Calu3 (cell line): ENCODE measurements at regions not wholly inside any gene's neighbourhood (a gene's known extent, or its start where the extent isn't known, plus 50 kb on each side); places are given as distances from the start of the nearest gene placed in this dataset.

Experiments used
- BruUV-seq: library from RNA; stranded (reverse); fragments of 400-500 nt; replicated peaks from 2 replicates; lab custom pipeline; 2021; lab: Mats Ljungman, UMichigan
- CTCF ChIA-PET: fragments of 300-600 bp; sonication (Branson Sonifier 250); formaldehyde crosslinking; loops from one replicate; lab custom pipeline; 2022; ENCODE audit warnings: antibody characterized with exemption; lab: Charles Lee
- DNase-seq: peaks from one replicate; pipeline ENCODE4 v3.0.0; 2022
- H3K27ac Mint-ChIP-seq: one replicate; pipeline ENCODE4 v1.8.0; 2022; ENCODE audit warnings: mixed read lengths; ENCODE audit not compliant: unreplicated experiment
- H3K27me3 Mint-ChIP-seq: one replicate; pipeline ENCODE4 v1.8.0; 2022; ENCODE audit warnings: mixed read lengths; ENCODE audit not compliant: unreplicated experiment
- H3K36me3 Mint-ChIP-seq: one replicate; pipeline ENCODE4 v1.8.0; 2022; ENCODE audit warnings: mild to moderate bottlenecking, moderate library complexity, mixed read lengths; ENCODE audit not compliant: insufficient read depth, unreplicated experiment
- H3K4me1 Mint-ChIP-seq: one replicate; pipeline ENCODE4 v1.8.0; 2022; ENCODE audit warnings: mild to moderate bottlenecking, low read depth, mixed read lengths; ENCODE audit not compliant: unreplicated experiment
- H3K4me3 Mint-ChIP-seq: one replicate; pipeline ENCODE4 v1.8.0; 2022; ENCODE audit warnings: mild to moderate bottlenecking, low read depth, moderate library complexity, mixed read lengths; ENCODE audit not compliant: unreplicated experiment
- H3K9me3 Mint-ChIP-seq: one replicate; pipeline ENCODE4 v1.8.0; 2022; ENCODE audit warnings: low read depth, mixed read lengths; ENCODE audit not compliant: unreplicated experiment
- intact Hi-C: fragments of 100-400 bp; cut with micrococcal nuclease; formaldehyde crosslinking; loops from one replicate; pipeline ENCODE4 v1.10.0; 2022; ENCODE audit not compliant: unreplicated experiment
- TF ChIP-seq, protein P1 (sequence below): fragments of 200-600 bp; IDR thresholded peaks from one replicate; pipeline ENCODE4 v1.8.0; 2022; ENCODE audit warnings: antibody characterized with exemption; ENCODE audit not compliant: unreplicated experiment

DNA sequence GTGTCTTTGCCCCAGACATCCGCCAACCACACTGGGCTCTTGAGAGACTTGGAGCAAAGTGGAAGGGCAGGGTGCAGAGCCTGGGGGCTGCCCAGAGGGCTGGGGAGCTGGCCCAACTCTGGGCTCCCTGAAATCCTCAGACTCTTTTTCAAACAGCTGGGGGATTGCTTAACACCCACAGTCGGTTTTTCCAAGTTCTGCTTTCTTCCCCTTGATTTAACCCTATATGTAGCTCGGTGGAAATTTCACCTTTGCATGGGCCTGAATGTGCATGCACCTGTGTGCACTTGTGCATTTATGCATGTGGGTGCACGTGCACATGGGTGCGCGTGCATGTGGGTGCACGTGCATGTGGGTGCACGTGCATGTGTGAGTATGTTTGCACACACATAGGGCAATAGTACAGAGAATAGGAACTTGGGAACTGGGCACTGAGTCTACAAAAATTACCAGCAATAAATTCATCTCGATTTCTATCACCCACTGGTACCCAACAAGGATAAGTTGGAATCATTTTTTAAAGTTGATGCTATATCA is 52.3 kb upstream of the RFLNA start:
- Mint-ChIP-seq H3K4me1 (no peaks in the 10 kb centered on the region), H3K27me3 (peaks cover 59% of the 10 kb centered on the region), H3K36me3 (no peaks in the 10 kb centered on the region), H3K27ac (no peak overlapping the region), H3K9me3 (peaks cover 7% of the 10 kb centered on the region), H3K4me3 (no peak overlapping the region)
- no peak for DNase-seq
- CTCF ChIA-PET: no interaction called here
- intact Hi-C loops: no loop called here
- TF ChIP-seq, protein P1, sequence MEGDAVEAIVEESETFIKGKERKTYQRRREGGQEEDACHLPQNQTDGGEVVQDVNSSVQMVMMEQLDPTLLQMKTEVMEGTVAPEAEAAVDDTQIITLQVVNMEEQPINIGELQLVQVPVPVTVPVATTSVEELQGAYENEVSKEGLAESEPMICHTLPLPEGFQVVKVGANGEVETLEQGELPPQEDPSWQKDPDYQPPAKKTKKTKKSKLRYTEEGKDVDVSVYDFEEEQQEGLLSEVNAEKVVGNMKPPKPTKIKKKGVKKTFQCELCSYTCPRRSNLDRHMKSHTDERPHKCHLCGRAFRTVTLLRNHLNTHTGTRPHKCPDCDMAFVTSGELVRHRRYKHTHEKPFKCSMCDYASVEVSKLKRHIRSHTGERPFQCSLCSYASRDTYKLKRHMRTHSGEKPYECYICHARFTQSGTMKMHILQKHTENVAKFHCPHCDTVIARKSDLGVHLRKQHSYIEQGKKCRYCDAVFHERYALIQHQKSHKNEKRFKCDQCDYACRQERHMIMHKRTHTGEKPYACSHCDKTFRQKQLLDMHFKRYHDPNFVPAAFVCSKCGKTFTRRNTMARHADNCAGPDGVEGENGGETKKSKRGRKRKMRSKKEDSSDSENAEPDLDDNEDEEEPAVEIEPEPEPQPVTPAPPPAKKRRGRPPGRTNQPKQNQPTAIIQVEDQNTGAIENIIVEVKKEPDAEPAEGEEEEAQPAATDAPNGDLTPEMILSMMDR: no peak
- no TSS peak for BruUV-seq

DNA sequence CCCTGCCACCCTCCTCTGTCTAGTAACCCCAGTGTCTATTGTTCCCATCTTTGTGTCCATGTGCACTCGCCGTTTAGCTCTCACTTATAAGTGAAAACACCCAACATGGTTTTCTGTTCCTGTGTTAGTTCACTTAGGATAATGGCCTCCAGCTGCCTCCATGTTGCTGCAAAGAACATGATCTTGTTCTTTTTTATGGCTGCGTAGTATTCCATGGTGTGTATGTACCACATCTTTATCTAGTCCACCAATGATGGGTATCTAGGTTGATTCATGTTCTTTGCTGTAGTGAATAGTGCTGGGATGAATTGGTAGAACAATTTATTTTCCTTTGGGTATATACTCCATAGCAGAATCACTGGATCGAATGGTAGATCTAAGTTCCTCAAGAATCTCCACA is 51.0 kb upstream of the RFLNA start:
- peaks cover 7% of the 10 kb centered on the region for H3K9me3 Mint-ChIP-seq
- H3K27me3 Mint-ChIP-seq: peaks cover 73% of the 10 kb centered on the region
- H3K27ac Mint-ChIP-seq: no peak overlapping the region
- CTCF ChIA-PET: no interaction called here
- BruUV-seq: no TSS peak
- TF ChIP-seq, protein P1: no peak
- no peak for DNase-seq
- H3K36me3 Mint-ChIP-seq: no peaks in the 10 kb centered on the region
- no peak overlapping the region for H3K4me3 Mint-ChIP-seq
- H3K4me1 Mint-ChIP-seq: no peaks in the 10 kb centered on the region
- intact Hi-C loops: no loop called here
